Lower leg skin (tissue), 4 donors: ENCODE measurements at regions not wholly inside any gene's neighbourhood (a gene's known extent, or its start where the extent isn't known, plus 50 kb on each side); places are given as distances from the start of the nearest gene placed in this dataset.
A peak's percentile ranks its signal among the peaks of the same experiment; 100 is the strongest.
"Not testable (repeated sequence)": the region's sequence is repeated elsewhere in the genome, so short reads cannot be mapped to it uniquely, and the experiment has no call there.

Experiments
- DNase-seq, 2 donors: peaks; one replicate each; pipeline ENCODE4 v3.0.0-alpha.2; 2019; ENCODE audit warnings: low spot score in 2 of 2
- H3K4me3 ChIP-seq: fragments of 200-600 bp; sonication (generic); 2 replicates; pipeline ENCODE4 v1.5.1; 2017; ENCODE audit warnings: mild to moderate bottlenecking, low read depth; ENCODE audit not compliant: poor library complexity, severe bottlenecking
- POLR2A ChIP-seq, 2 donors: fragments of 450-650 bp; IDR thresholded peaks; one replicate each; pipeline ENCODE4 v1.6.1; 2016 to 2017; ENCODE audit warnings: antibody characterized with exemption in 2 of 2, mild to moderate bottlenecking in 1 of 2, moderate library complexity in 1 of 2
- WGBS, 2 donors: methylation state at CpG; one replicate each; pipeline ENCODE4 v1.1.5; 2018; 5-methylcytosine and 5-hydroxymethylcytosine counted together
- intact Hi-C: fragments of 100-400 bp; cut with DNase I; formaldehyde crosslinking; loops from one replicate; pipeline ENCODE4 v1.15.0; 2023; ENCODE audit warnings: low total_unique reads
- TF ChIP-seq, protein P1 (sequence below), 3 donors: fragments of 450-650 bp; IDR thresholded peaks; one replicate each; pipeline ENCODE4 v1.5.1; 2016; ENCODE audit warnings: antibody characterized with exemption in 3 of 3, mild to moderate bottlenecking in 3 of 3, moderate library complexity in 2 of 3

DNA sequence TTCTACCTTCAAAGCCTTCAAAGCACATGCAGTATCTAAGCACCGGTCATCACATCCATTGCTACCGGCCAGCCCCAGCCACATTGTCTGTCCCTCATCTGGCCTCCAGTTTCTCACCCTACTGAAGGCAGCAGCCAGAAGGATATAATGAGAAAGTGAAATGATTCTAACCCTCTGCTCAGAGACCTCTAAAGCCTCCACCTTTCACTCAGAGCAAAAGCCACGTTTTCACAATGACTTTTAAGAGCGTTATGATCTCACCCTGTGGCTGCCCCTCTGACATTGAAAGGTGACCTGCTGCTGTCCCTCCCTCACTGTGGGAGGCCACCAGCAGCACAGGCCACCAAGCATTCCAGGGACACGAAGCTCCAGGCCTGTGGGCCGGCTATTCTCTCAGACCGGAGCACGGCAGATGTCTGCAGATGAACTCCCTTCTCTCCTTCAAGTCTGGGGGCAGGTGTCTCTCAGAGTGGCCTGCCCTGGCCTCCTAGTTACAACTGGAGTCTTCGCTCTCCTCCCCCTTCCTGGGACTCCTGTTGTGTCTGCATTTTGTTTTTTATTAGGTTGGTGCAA, 94.9 kb upstream of the EEPD1 start:
- intact Hi-C loops: no loop called here
- TF ChIP-seq POLR2A (IDR thresholded peaks at IDR 0.05): no peak
- TF ChIP-seq, protein P1, sequence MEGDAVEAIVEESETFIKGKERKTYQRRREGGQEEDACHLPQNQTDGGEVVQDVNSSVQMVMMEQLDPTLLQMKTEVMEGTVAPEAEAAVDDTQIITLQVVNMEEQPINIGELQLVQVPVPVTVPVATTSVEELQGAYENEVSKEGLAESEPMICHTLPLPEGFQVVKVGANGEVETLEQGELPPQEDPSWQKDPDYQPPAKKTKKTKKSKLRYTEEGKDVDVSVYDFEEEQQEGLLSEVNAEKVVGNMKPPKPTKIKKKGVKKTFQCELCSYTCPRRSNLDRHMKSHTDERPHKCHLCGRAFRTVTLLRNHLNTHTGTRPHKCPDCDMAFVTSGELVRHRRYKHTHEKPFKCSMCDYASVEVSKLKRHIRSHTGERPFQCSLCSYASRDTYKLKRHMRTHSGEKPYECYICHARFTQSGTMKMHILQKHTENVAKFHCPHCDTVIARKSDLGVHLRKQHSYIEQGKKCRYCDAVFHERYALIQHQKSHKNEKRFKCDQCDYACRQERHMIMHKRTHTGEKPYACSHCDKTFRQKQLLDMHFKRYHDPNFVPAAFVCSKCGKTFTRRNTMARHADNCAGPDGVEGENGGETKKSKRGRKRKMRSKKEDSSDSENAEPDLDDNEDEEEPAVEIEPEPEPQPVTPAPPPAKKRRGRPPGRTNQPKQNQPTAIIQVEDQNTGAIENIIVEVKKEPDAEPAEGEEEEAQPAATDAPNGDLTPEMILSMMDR (IDR thresholded peaks at IDR 0.05): no peak
- DNase-seq: peak in 1 of 2 donors; percentile 71
- 93 to 94% methylated on average over 9 of the region's 9 CpGs for WGBS, 2 donors
- H3K4me3 ChIP-seq: no peak overlapping the region

- peak in 1 of 2 donors; percentile 54 for DNase-seq
- intact Hi-C loops, H3K4me3 ChIP-seq: not testable (repeated sequence)
- 82 to 83% methylated on average over 11 of the region's 11 CpGs for WGBS, 2 donors
These were observed 92.7 kb upstream of the EEPD1 start for GRCh38 chr7:36060388-36060787.

- H3K4me3 ChIP-seq: no peak overlapping the region
- intact Hi-C loops: no loop called here
- TF ChIP-seq, protein P1 (IDR thresholded peaks at IDR 0.05): no peak
- TF ChIP-seq POLR2A (IDR thresholded peaks at IDR 0.05): no peak
- WGBS, 2 donors: 70 to 73% methylated on average over 4 of the region's 4 CpGs
- DNase-seq: peak in 1 of 2 donors; percentile 31
These were observed 90.8 kb upstream of the EEPD1 start for GRCh38 chr7:36062154-36062815.

GRCh38 chr7:36064676-36065075, 88.4 kb upstream of the EEPD1 start:
- intact Hi-C loops: no loop called here
- H3K4me3 ChIP-seq: no peak overlapping the region
- DNase-seq: peak in 1 of 2 donors; percentile 13
- TF ChIP-seq POLR2A (IDR thresholded peaks at IDR 0.05): no peak
- TF ChIP-seq, protein P1 (IDR thresholded peaks at IDR 0.05): no peak
- 93 to 97% methylated on average over 3 of the region's 3 CpGs for WGBS, 2 donors

- DNase-seq: peak in 1 of 2 donors; percentile 50
- H3K4me3 ChIP-seq, intact Hi-C loops: not testable (repeated sequence)
- WGBS, 2 donors: 93 to 95% methylated on average over 10 of the region's 10 CpGs
These were observed 87.3 kb upstream of the EEPD1 start for GRCh38 chr7:36065563-36066342.

GRCh38 chr7:36066343-36066664, 86.8 kb upstream of the EEPD1 start:
- H3K4me3 ChIP-seq: no peak overlapping the region
- no peak for TF ChIP-seq POLR2A (IDR thresholded peaks at IDR 0.05)
- TF ChIP-seq, protein P1 (IDR thresholded peaks at IDR 0.05): no peak
- intact Hi-C loops: no loop called here
- 89 to 90% methylated on average over 3 of the region's 3 CpGs for whole genome bisulfite sequencing, 2 donors
- no peak for DNase-seq
